ENCODE measurements at regions not wholly inside any gene's neighbourhood (a gene's known extent, or its start where the extent isn't known, plus 50 kb on each side); places are given as distances from the start of the nearest gene placed in this dataset.
A peak's percentile ranks its signal among the peaks of the same experiment; 100 is the strongest.

GRCh38 chr6:127058027-127058426 is 60.4 kb upstream of the RSPO3 start:
- H3K4me3 ChIP-seq (replicated peaks; ENCODE audit: low read depth, low read length), result no peak overlapping the region
- DNase-seq (ENCODE audit: extremely low read depth, low read depth), result peak; percentile 17
- TF ChIP-seq CTCF (IDR thresholded peaks at IDR 0.05; ENCODE audit: low read depth, low read length, missing control alignments), result no peak

- no peak for TF ChIP-seq CTCF (IDR thresholded peaks at IDR 0.05; ENCODE audit: low read depth, low read length, missing control alignments)
- DNase-seq (ENCODE audit: extremely low read depth, low read depth), result no peak
- H3K4me3 ChIP-seq (replicated peaks; ENCODE audit: low read depth, low read length), result no peak overlapping the region
Observed at GRCh38 chr6:127058936-127059335, 59.5 kb upstream of the RSPO3 start.
